Effector memory CD4-positive, alpha-beta T cell (primary cell): ENCODE measurements at regions not wholly inside any gene's neighbourhood (a gene's known extent, or its start where the extent isn't known, plus 50 kb on each side); places are given as distances from the start of the nearest gene placed in this dataset.

Source experiments
- DNase-seq, 3 donors: peaks; one replicate each; pipeline ENCODE4 v3.0.0-alpha.2; 2020
- H3K27ac ChIP-seq: 2 replicates; pipeline ENCODE4 v1.7.0; 2013; ENCODE audit warnings: mild to moderate bottlenecking, low read length, moderate library complexity; ENCODE audit not compliant: insufficient read depth, poor library complexity, severe bottlenecking
- H3K27me3 ChIP-seq: replicated peaks from 2 replicates; pipeline ENCODE4 v1.7.0; 2013; ENCODE audit warnings: mild to moderate bottlenecking, low read length; ENCODE audit not compliant: insufficient read depth, control insufficient read depth, poor library complexity, severe bottlenecking
- H3K36me3 ChIP-seq: 2 replicates; pipeline ENCODE4 v1.7.0; 2013; ENCODE audit warnings: mild to moderate bottlenecking, low read length, moderate library complexity; ENCODE audit not compliant: control insufficient read depth, insufficient read depth
- H3K4me1 ChIP-seq: 2 replicates; pipeline ENCODE4 v1.7.0; 2013; ENCODE audit warnings: low read length, mild to moderate bottlenecking; ENCODE audit not compliant: control insufficient read depth, insufficient read depth, poor library complexity, severe bottlenecking
- H3K4me3 ChIP-seq: 2 replicates; pipeline ENCODE4 v1.7.0; 2013; ENCODE audit warnings: low read length, low read depth, mild to moderate bottlenecking; ENCODE audit not compliant: insufficient read depth, poor library complexity, severe bottlenecking
- H3K9me3 ChIP-seq: 2 replicates; pipeline ENCODE4 v1.7.0; 2013; ENCODE audit warnings: mild to moderate bottlenecking, low read length, moderate library complexity; ENCODE audit not compliant: control insufficient read depth

- Histone ChIP-seq H3K9me3 (no peaks in the 10 kb centered on the region), H3K36me3 (no peaks in the 10 kb centered on the region), H3K4me1 (no peaks in the 10 kb centered on the region), H3K27ac (no peak overlapping the region), H3K4me3 (no peak overlapping the region), H3K27me3 (no peaks in the 10 kb centered on the region)
- DNase-seq = no peak
Measured at GRCh38 chr4:189121336-189121735, 819.3 kb upstream of the FRG1 start.

- Histone ChIP-seq H3K9me3 (no peaks in the 10 kb centered on the region), H3K27me3 (no peaks in the 10 kb centered on the region), H3K36me3 (no peaks in the 10 kb centered on the region), H3K27ac (no peak overlapping the region), H3K4me3 (no peak overlapping the region), H3K4me1 (no peaks in the 10 kb centered on the region)
- no peak for DNase-seq
Measured at GRCh38 chr4:189124149-189124758, 816.4 kb upstream of the FRG1 start.

GRCh38 chr4:189124791-189125190, 815.9 kb upstream of the FRG1 start:
- Histone ChIP-seq H3K9me3 (no peaks in the 10 kb centered on the region), H3K36me3 (no peaks in the 10 kb centered on the region), H3K27me3 (no peaks in the 10 kb centered on the region), H3K27ac (no peak overlapping the region), H3K4me3 (no peak overlapping the region), H3K4me1 (no peaks in the 10 kb centered on the region)
- no peak for DNase-seq

DNA sequence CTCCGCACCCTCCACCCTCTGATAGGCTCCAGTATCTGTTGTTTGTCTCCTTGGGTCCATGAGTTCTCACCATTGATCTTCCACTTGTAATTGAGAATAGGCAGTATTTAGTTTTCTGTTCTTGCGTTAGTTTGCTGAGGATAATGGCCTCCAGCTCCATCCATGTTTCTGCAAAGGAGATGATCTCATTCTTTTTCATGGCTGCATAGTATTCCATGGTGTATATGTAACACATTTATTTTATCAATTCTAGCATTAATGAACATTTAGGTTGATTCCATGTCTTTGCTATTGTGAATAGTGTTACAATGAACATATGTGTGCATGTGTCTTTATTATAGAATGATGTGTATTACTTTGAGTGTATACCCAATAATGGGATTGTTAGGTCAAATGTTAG, 814.6 kb upstream of the FRG1 start:
- Histone ChIP-seq H3K4me1 (no peaks in the 10 kb centered on the region), H3K4me3 (no peak overlapping the region), H3K9me3 (no peaks in the 10 kb centered on the region), H3K27ac (no peak overlapping the region), H3K27me3 (no peaks in the 10 kb centered on the region), H3K36me3 (no peaks in the 10 kb centered on the region)
- no peak for DNase-seq

- no peak for DNase-seq
- H3K36me3 ChIP-seq = no peaks in the 10 kb centered on the region
- H3K4me1 ChIP-seq = no peaks in the 10 kb centered on the region
- no peaks in the 10 kb centered on the region for H3K27me3 ChIP-seq
- no peak overlapping the region for H3K27ac ChIP-seq
- H3K9me3 ChIP-seq = no peaks in the 10 kb centered on the region
- no peak overlapping the region for H3K4me3 ChIP-seq
Measured at GRCh38 chr4:189128341-189128740, 812.3 kb upstream of the FRG1 start.

- Histone ChIP-seq H3K9me3 (no peaks in the 10 kb centered on the region), H3K27ac (no peak overlapping the region), H3K4me3 (no peak overlapping the region), H3K27me3 (no peaks in the 10 kb centered on the region), H3K4me1 (no peaks in the 10 kb centered on the region), H3K36me3 (no peaks in the 10 kb centered on the region)
- no peak for DNase-seq
Measured at GRCh38 chr4:189129044-189129694, 811.5 kb upstream of the FRG1 start.

GRCh38 chr4:189131118-189131517, 809.6 kb upstream of the FRG1 start:
- no peaks in the 10 kb centered on the region for H3K9me3 ChIP-seq

DNA sequence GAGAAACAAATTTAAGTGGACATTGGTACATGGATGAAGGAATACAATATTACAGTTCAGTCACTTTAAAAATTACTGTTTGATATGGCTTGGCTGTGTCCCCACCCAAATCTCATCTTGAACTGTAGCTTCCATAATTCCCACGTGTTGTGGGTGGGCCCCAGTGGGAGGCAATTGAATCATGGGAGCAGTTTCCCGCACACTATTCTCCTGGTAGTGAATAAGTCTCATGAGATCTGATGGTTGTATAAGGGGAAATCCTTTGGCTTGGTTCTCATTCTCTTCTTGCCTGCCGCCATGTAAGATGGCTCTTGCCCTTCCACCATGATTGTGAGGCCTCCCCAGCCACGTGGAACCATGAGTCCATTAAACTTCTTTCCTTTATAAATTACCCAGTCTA, 804.2 kb upstream of the FRG1 start:
- Histone ChIP-seq H3K36me3 (no peaks in the 10 kb centered on the region), H3K27me3 (no peaks in the 10 kb centered on the region), H3K4me1 (no peaks in the 10 kb centered on the region), H3K9me3 (no peaks in the 10 kb centered on the region), H3K27ac (no peak overlapping the region), H3K4me3 (no peak overlapping the region)
- no peak for DNase-seq

More at GRCh38 chr4:189131118-189131517, 809.6 kb upstream of the FRG1 start:
- H3K27me3 ChIP-seq = no peaks in the 10 kb centered on the region
- no peak overlapping the region for H3K27ac ChIP-seq
- no peaks in the 10 kb centered on the region for H3K36me3 ChIP-seq
- DNase-seq = no peak
- H3K4me1 ChIP-seq = no peaks in the 10 kb centered on the region
- H3K4me3 ChIP-seq = no peak overlapping the region

- DNase-seq = no peak
- Histone ChIP-seq H3K9me3 (no peaks in the 10 kb centered on the region), H3K27ac (no peak overlapping the region)
Measured at GRCh38 chr4:189143263-189143952, 797.3 kb upstream of the FRG1 start.

More at GRCh38 chr4:189143263-189143952, 797.3 kb upstream of the FRG1 start:
- H3K4me1 ChIP-seq = no peaks in the 10 kb centered on the region
- no peaks in the 10 kb centered on the region for H3K36me3 ChIP-seq
- H3K4me3 ChIP-seq = no peak overlapping the region
- no peaks in the 10 kb centered on the region for H3K27me3 ChIP-seq
